HK-2 (cell line): ENCODE measurements at regions not wholly inside any gene's neighbourhood (a gene's known extent, or its start where the extent isn't known, plus 50 kb on each side); places are given as distances from the start of the nearest gene placed in this dataset.
"Not testable (repeated sequence)": the region's sequence is repeated elsewhere in the genome, so short reads cannot be mapped to it uniquely, and the experiment has no call there.

Experiments used
- DNase-seq: peaks from one replicate; pipeline ENCODE4 v3.0.0-alpha.2; 2018; ENCODE audit not compliant: unreplicated experiment

GRCh38 chr6:76774781-76775384 lies 688.4 kb downstream of the HTR1B start:
- DNase-seq: no peak

- no peak for DNase-seq
These were observed 690.3 kb downstream of the HTR1B start for GRCh38 chr6:76772951-76773350.

GRCh38 chr6:76771059-76771634 lies 692.1 kb downstream of the HTR1B start:
- DNase-seq: no peak

- no peak for DNase-seq
These were observed 693.0 kb downstream of the HTR1B start for GRCh38 chr6:76770281-76770680.

DNA sequence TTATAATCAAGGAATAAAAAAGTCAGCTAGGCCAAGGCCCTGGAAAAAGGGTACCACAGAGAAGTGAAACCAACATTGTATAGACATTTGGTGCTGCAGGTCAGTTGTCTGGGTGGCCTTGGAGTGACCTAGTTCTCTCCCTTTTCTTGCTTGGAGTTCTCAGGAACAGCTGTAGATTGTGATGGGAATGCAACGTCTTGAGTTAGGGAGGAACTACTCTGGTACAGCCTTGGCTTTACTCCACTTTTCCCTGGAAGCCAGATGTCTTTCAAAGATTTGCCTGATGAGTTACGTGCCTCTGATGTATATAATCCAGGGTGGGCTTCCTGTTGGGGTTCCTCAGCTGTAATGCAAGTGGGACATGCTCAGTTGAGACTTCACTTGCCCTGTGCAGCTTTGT lies 694.7 kb downstream of the HTR1B start:
- no peak for DNase-seq

GRCh38 chr6:76764057-76764456 lies 691.6 kb upstream of the IMPG1 start:
- no peak for DNase-seq

DNA sequence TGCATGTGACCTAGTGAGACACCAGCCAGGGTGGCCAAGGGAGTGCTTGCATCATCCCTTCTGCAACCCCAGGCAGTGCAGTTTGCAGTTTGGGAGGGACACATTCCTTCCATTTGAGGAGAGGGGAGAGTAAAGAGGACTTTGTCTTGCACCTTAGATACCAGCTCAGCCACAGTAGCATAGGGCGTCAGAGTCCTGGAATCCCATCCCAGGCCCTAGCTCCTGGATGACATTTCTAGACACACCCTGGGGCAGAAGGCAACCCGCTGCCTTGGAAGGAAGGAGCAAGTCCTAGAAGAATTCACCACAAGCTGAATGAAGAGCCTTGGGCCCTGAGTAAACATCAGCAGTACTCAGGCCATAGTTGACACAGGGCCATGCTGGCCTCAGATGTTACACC lies 680.4 kb upstream of the IMPG1 start:
- no peak for DNase-seq

DNA sequence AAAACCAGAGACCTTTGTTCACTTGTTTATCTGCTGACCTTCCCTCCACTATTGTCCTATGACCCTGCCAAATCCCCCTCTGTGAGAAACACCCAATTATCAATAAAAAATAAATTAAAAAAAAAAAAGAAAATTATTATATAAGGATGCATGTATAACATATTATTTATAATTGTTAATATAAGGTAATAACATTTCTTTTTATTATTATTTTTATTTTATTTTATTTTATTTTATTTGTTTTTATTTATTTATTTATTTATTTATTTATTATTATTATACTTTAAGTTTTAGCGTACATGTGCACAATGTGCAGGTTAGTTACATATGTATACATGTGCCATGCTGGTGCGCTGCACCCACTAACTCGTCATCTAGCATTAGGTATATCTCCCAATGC lies 672.9 kb upstream of the IMPG1 start:
- DNase-seq: not testable (repeated sequence)

DNA sequence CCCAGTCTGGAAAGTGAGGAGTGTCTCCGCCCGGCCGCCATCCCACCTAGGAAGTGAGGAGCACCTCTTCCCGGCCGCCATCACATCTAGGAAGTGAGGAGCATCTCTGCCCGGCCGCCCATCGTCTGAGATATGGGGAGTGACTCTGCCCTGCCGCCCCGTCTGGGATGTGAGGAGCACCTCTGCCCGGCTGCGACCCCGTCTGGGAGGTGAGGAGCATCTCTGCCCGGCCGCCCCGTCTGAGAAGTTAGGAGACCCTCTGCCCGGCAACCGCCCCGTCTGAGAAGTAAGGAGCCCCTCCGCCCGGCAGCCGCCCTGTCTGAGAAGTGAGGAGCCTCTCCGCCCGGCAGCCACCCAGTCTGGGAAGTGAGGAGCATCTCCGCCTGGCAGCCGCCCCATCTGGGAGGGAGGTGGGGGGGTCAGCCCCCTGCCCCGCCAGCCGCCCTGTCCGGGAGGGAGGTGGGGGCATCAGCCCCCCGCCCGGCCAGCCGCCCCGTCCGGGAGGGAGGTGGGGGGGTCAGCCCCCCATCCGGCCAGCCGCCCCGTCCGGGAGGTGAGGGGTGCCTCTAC lies 671.8 kb upstream of the IMPG1 start:
- not testable (repeated sequence) for DNase-seq

DNA sequence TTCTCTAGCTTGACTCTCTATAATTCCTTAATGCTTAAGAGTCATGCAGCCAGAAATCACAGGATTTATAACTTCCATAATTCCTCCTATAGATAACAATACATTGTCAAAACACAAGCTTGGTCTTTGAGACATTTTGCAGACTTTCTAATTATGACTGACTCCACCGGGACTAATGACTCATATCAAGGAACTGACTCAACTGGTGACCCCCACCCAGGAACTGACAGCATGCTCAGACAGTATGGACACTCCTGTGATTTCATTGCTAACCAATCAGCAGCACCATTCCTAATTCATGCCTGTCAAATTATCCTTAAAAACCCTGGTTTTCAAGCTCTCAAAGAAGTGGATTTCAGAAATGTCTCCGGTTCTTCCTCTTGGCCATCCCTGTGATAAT lies 670.5 kb upstream of the IMPG1 start:
- DNase-seq: no peak

- no peak for DNase-seq
These were observed 647.0 kb upstream of the IMPG1 start for GRCh38 chr6:76719449-76719848.

DNA sequence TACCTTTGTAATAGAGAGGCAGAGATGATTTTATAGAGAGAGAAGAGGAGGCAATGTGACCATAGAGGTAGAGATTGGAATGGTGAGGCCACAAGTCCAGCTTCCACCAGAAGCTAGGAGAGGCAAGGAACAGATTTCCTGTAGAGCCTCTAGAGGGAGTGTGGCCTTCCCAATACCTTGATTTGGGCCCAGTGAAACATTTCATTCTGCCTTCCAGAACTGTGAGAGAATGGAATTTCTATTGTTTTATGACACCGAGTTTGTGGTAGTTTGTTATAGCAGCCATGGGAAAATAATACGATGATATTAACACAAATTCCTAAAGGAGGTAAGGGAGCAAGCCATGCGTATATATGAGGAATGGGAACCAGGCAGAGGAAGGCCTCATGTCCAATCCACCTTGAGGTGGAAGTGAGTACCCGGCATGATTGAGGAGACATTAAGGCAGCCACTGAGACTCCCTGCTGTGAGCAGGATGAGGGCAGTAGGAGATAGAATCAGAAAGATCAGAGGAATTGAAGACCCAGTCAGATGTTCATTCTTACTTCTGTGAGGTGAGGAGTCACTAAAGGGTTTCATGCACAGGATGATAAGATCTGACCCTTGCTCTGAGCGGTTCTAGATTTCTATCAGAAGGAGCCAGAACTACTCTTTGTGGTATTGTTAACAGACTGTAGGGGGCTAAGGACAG lies 636.3 kb upstream of the IMPG1 start:
- DNase-seq: no peak

GRCh38 chr6:76707630-76708029 lies 635.2 kb upstream of the IMPG1 start:
- DNase-seq: no peak

DNA sequence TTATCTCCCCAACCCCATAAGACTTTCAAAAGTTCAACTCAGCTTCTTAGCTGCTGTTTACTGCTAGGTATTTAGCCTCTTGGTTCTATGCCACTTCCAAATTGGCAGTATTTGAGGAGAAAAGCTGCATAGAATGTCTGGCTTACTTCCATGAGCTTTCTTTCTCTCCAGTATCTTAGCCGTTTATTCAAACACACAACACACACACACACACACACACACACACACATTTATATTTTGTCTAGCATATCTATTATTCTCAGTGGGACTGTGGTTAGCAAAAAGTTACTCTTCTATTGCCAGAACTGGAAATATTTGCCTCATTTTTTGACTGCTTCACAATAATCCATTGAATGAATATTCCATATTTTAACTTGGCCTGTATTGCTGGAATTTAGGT lies 634.2 kb upstream of the IMPG1 start:
- no peak for DNase-seq

DNA sequence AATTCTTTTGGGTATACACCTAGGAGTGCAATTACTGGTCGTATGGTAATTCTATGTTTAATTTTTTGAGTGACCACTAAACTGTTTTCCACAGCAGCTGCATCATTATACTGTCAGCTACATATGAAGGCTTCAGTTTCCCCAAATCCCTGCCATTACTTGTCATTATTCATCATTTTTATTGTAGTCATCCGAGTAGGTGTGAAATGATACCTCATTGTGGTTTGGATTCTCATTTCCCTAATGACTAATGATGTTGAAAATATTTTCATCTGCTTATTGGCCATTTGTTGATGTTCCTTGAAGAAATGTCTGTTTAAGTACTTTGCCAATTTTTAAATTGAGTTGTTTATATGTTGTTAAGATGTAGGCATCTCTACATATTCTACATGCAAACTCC lies 633.6 kb upstream of the IMPG1 start:
- DNase-seq: no peak

- no peak for DNase-seq
These were observed 631.3 kb upstream of the IMPG1 start for GRCh38 chr6:76703786-76704185.

DNA sequence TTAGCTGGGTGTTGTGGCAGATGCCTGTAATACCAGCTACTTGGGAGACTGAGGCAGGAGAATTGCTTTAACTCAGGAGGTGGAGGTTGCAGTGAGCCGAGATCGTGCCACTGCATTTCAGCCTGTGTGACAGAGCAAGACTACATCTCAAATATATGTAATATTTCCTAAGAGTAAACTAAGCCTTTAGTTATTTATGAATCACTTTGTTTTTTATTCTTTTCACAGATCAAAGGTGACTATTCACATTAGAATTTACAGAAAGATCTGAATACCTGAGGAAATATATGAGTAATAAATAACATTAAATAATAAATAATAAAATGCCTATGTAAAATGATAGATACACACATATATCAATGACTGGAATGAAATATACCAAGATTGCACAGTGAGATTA lies 630.8 kb upstream of the IMPG1 start:
- no peak for DNase-seq

DNA sequence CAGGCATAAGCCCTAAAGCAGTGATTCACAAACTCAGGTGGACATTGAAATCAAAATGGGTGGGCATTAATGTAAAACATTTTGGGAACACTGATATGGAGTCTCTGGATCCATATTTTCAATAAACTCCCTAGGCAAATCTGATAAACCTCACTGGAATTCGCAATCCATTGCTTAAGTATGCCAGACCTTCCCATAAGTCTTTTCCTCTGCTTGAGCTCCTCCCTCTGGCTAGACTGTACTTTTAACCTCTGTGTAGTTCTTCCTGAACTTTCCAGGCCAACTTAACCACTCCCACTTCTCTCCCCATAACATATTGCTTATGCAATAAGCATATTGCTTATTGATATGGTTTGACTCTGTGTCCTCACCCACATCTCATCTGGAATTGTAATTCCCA lies 629.7 kb upstream of the IMPG1 start:
- no peak for DNase-seq

DNA sequence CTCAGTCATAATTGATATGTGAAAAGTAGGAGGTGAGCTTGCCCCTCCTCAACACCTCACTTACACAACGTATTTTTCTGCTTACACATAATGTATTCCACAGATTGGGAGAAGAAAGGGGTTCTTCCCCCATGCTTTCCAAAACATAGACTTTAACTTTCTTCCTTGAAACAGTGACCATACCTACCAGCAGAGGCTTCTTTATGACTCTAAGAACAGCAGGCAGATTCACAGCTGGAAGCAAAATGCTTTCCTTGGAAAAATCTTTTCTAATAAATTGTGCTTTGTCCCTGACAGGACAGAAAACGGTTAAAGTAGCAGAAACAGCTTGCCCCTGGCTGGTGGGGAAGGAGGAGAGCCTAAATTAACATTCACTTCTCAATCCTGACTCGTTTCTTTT lies 629.1 kb upstream of the IMPG1 start:
- no peak for DNase-seq

GRCh38 chr6:76697585-76697984 lies 625.1 kb upstream of the IMPG1 start:
- DNase-seq: no peak

- no peak for DNase-seq
These were observed 622.3 kb upstream of the IMPG1 start for GRCh38 chr6:76694795-76695194.

GRCh38 chr6:76684875-76685274 lies 612.4 kb upstream of the IMPG1 start:
- DNase-seq: no peak

- no peak for DNase-seq
These were observed 611.5 kb upstream of the IMPG1 start for GRCh38 chr6:76683985-76684384.
